IMR-90 (cell line): ENCODE measurements at regions not wholly inside any gene's neighbourhood (a gene's known extent, or its start where the extent isn't known, plus 50 kb on each side); places are given as distances from the start of the nearest gene placed in this dataset.

ENCODE experiments used
- BHLHE40 ChIP-seq: fragments of 150-350 bp; IDR thresholded peaks from 2 replicates; pipeline ENCODE4 v1.6.1; 2016; ENCODE audit warnings: mild to moderate bottlenecking, low read depth, low read length
- CEBPB ChIP-seq: IDR thresholded peaks from 2 replicates; pipeline ENCODE4 v1.6.1; 2012; ENCODE audit warnings: low read depth, low read length, improper control_type of control experiment
- CTCF ChIP-seq: conservative IDR thresholded peaks from 2 replicates; pipeline ENCODE4 v1.5.1; 2012; ENCODE audit warnings: mild to moderate bottlenecking, low read depth, low read length, improper control_type of control experiment
- FOS ChIP-seq: fragments of 150-350 bp; IDR thresholded peaks from 2 replicates; pipeline ENCODE4 v1.6.1; 2016; ENCODE audit warnings: low read depth, low read length
- MAFK ChIP-seq: IDR thresholded peaks from 2 replicates; pipeline ENCODE4 v1.6.1; 2012; ENCODE audit warnings: low read depth, low read length, improper control_type of control experiment
- MAZ ChIP-seq: IDR thresholded peaks from 2 replicates; pipeline ENCODE4 v1.6.1; 2012; ENCODE audit warnings: low read depth, mild to moderate bottlenecking, low read length, improper control_type of control experiment, moderate library complexity, borderline replicate concordance
- MXI1 ChIP-seq: IDR thresholded peaks from 2 replicates; pipeline ENCODE4 v1.6.1; 2012; ENCODE audit warnings: low read depth, mild to moderate bottlenecking, low read length, moderate library complexity, borderline replicate concordance
- NFE2L2 ChIP-seq: fragments of 150-350 bp; IDR thresholded peaks from 2 replicates; pipeline ENCODE4 v1.6.1; 2016; ENCODE audit warnings: low read depth, mild to moderate bottlenecking, low read length
- POLR2A ChIP-seq: IDR thresholded peaks from 2 replicates; pipeline ENCODE4 v1.6.1; 2012; ENCODE audit warnings: mild to moderate bottlenecking, low read depth, low read length
- RAD21 ChIP-seq: IDR thresholded peaks from 2 replicates; pipeline ENCODE4 v1.6.1; 2012; ENCODE audit warnings: low read length, improper control_type of control experiment
- RFX5 ChIP-seq: IDR thresholded peaks from 2 replicates; pipeline ENCODE4 v1.8.0; 2012; ENCODE audit warnings: low read depth, mild to moderate bottlenecking, low read length, moderate library complexity
- SMC3 ChIP-seq: fragments of 150-350 bp; IDR thresholded peaks from 2 replicates; pipeline ENCODE4 v1.6.1; 2016; ENCODE audit warnings: low read depth, mild to moderate bottlenecking, antibody characterized with exemption, low read length, moderate library complexity
- USF2 ChIP-seq: fragments of 150-350 bp; IDR thresholded peaks from 2 replicates; pipeline ENCODE4 v1.6.1; 2017; ENCODE audit warnings: mild to moderate bottlenecking, antibody characterized with exemption, low read length, low read depth

- TF ChIP-seq MAFK (no peak), CTCF (no peak), POLR2A (no peak), MXI1 (no peak), USF2 (no peak), BHLHE40 (no peak), SMC3 (no peak), RFX5 (no peak), FOS (no peak), RAD21 (no peak), CEBPB (no peak), MAZ (no peak), NFE2L2 (no peak)
Observed at GRCh38 chr20:20864351-20865096, 152.1 kb upstream of the RALGAPA2 start.
